UCSD-AML1 (cell line): ENCODE measurements at regions not wholly inside any gene's neighbourhood (a gene's known extent, or its start where the extent isn't known, plus 50 kb on each side); places are given as distances from the start of the nearest gene placed in this dataset.

Experiments used
- DNase-seq: peaks from one replicate; lab custom pipeline; 2025; ENCODE audit not compliant: unreplicated experiment; lab: John Stamatoyannopoulos, UW

GRCh38 chr7:85602196-85602595 lies 415.3 kb upstream of the SEMA3D start:
- no peak for DNase-seq

- no peak for DNase-seq
Observed at GRCh38 chr7:85600395-85600794, 413.5 kb upstream of the SEMA3D start.

- no peak for DNase-seq
Observed at GRCh38 chr7:85596827-85597226, 410.0 kb upstream of the SEMA3D start.

GRCh38 chr7:85595750-85596178 lies 408.9 kb upstream of the SEMA3D start:
- no peak for DNase-seq

- no peak for DNase-seq
Observed at GRCh38 chr7:85593355-85593754, 406.5 kb upstream of the SEMA3D start.

- no peak for DNase-seq
Observed at GRCh38 chr7:85587785-85588184, 400.9 kb upstream of the SEMA3D start.

GRCh38 chr7:85586091-85586490 lies 399.2 kb upstream of the SEMA3D start:
- DNase-seq = no peak

- no peak for DNase-seq
Observed at GRCh38 chr7:85583131-85583953, 396.5 kb upstream of the SEMA3D start.

GRCh38 chr7:85573844-85574243 lies 387.0 kb upstream of the SEMA3D start:
- no peak for DNase-seq

GRCh38 chr7:85573346-85573745 lies 386.5 kb upstream of the SEMA3D start:
- no peak for DNase-seq

- no peak for DNase-seq
Observed at GRCh38 chr7:85570898-85571297, 384.0 kb upstream of the SEMA3D start.

GRCh38 chr7:85567983-85568382 lies 381.1 kb upstream of the SEMA3D start:
- DNase-seq = no peak

- DNase-seq = no peak
Observed at GRCh38 chr7:85566095-85566794, 379.4 kb upstream of the SEMA3D start.

GRCh38 chr7:85565276-85565675 lies 378.4 kb upstream of the SEMA3D start:
- no peak for DNase-seq

GRCh38 chr7:85564861-85565260 lies 378.0 kb upstream of the SEMA3D start:
- DNase-seq = no peak

- DNase-seq = no peak
Observed at GRCh38 chr7:85561706-85562105, 374.9 kb upstream of the SEMA3D start.

GRCh38 chr7:85554236-85555178 lies 367.7 kb upstream of the SEMA3D start:
- no peak for DNase-seq

GRCh38 chr7:85535974-85536729 lies 349.3 kb upstream of the SEMA3D start:
- DNase-seq = no peak

- peak; percentile 6 for DNase-seq
Observed at GRCh38 chr7:85529831-85530230, 343.0 kb upstream of the SEMA3D start.

GRCh38 chr7:85529201-85529600 lies 342.3 kb upstream of the SEMA3D start:
- no peak for DNase-seq

- no peak for DNase-seq
Observed at GRCh38 chr7:85528581-85528980, 341.7 kb upstream of the SEMA3D start.
